ENCODE measurements at regions not wholly inside any gene's neighbourhood (a gene's known extent, or its start where the extent isn't known, plus 50 kb on each side); places are given as distances from the start of the nearest gene placed in this dataset.
"Not testable (repeated sequence)": the region's sequence is repeated elsewhere in the genome, so short reads cannot be mapped to it uniquely, and the experiment has no call there.

DNA sequence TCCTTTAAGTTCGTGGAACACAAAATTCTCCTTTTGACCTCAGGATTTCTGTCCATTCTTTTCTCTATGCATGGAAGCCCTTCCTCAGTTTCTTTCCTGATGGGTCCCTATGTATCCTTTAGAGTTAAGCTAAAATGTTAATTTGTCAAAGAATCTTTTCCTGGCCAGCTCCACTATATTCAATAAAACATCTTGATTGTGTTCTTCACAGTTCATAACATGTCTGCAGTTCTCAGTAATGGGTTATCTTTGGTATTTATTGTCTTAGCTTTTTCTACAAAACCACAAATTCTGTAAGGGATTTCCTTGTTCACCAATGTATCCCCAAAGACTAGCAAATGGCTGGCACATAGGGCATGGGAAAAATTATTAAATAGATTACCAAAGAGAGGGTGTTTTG is 998.5 kb downstream of the ADGRL2 start:
- H3K9me3 Mint-ChIP-seq (ENCODE audit: low read depth), result peaks cover 7% of the 10 kb centered on the region

DNA sequence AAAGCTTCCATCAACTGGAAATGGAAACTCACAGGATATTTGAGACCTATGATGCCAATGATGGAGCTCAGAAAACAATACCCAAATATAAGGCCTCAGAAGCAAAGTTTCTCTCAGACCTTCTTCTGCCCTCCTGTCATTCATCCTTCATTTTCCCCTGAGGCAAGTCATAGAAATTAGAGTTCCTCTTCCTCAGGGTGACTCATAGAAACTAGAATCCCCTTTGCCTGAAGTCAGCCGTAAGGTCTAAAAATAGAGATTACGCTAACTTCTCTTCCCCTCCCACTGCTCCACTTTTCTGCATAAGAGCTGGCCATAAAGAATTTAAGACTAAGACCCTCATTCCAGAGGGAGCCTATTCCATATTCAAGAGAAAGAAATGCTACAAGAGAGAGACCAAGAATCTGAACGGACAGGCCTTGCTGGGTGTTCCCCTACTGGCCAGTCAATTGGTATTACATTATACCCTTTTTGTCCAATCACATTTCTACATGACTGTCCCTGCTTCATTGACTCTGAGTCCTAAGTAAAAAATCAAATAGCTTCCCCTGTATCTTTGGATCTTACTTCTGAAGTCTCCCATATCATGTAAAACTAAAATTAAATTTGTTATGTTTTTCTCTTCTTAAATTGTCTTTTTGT is 994.9 kb downstream of the ADGRL2 start:
- Mint-ChIP-seq H3K4me3 (no peak overlapping the region), H3K27ac (no peak overlapping the region), H3K36me3 (no peaks in the 10 kb centered on the region), H3K9me3 (ENCODE audit: low read depth) (peaks cover 14% of the 10 kb centered on the region), H3K27me3 (peaks cover 6% of the 10 kb centered on the region), H3K4me1 (ENCODE audit: low read depth) (no peaks in the 10 kb centered on the region)

More for the DNA sequence above, 998.5 kb downstream of the ADGRL2 start:
- Mint-ChIP-seq H3K4me3 (no peak overlapping the region), H3K4me1 (ENCODE audit: low read depth) (no peaks in the 10 kb centered on the region), H3K27me3 (peaks cover 4% of the 10 kb centered on the region), H3K27ac (no peak overlapping the region), H3K36me3 (no peaks in the 10 kb centered on the region)

DNA sequence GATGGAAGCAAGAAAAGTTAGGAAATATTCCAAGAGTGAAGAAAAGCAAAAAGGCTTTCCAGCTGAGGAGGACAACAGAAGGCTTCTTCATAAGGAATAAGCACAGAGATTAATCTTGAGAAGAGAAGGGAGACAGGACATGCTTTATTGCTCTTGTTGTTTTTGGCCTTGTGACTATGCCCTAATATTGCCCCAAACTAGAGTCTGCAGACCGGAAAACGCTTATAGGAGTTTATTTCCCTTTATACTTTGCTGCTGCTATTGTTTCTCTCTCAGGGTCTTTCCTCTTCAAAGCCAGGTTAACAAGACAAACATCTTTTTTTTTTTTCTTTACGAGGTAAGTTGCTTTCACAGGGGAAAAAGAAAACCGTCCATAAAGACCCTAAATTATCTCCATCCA is 991.4 kb downstream of the ADGRL2 start:
- peaks cover 14% of the 10 kb centered on the region for H3K9me3 Mint-ChIP-seq (ENCODE audit: low read depth)
- H3K27ac Mint-ChIP-seq, result no peak overlapping the region
- peaks cover 4% of the 10 kb centered on the region for H3K27me3 Mint-ChIP-seq
- H3K4me3 Mint-ChIP-seq, result no peak overlapping the region
- H3K36me3 Mint-ChIP-seq, result no peaks in the 10 kb centered on the region
- no peaks in the 10 kb centered on the region for H3K4me1 Mint-ChIP-seq (ENCODE audit: low read depth)

DNA sequence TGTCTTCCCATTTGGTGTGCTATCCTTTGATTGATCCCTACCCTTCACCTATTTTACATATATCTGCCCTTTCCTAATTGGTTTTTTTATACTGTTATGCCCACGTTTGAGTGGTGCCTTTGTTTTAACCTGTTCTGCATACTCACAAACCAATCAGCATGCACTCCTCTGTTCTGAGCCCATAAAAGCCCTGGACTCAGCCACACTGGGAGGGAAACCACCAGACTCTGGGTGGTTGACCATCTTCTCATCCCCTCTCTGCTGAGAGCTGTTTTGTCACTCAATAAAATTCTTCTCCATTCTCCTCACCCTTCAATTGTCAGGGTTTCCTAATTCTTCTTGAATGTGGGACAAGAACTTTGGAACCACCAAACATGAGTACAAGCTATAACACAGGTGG is 989.8 kb downstream of the ADGRL2 start:
- Mint-ChIP-seq H3K27me3 (peaks cover 4% of the 10 kb centered on the region), H3K4me1 (ENCODE audit: low read depth) (no peaks in the 10 kb centered on the region), H3K27ac (no peak overlapping the region), H3K36me3 (no peaks in the 10 kb centered on the region), H3K9me3 (ENCODE audit: low read depth) (peaks cover 14% of the 10 kb centered on the region), H3K4me3 (no peak overlapping the region)

DNA sequence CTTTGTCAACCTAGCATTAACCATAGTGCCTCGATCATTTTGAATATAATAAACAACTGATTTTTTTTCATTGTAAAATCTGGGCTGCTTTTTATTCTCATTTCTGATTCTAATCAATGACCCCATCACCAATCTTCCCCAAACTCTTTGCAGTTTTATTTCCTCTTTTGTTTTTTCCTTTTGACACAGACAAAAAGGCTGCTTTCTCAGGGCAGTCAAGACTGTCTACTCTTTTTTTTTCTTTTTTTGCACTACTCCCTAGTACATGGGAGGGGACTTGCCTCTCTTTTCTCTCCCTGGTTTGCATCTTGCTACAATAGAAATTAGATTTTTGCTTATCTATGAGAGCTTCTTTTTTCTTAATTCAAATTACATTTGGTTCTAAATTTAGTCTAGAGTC is 987.9 kb downstream of the ADGRL2 start:
- H3K4me1 Mint-ChIP-seq (ENCODE audit: low read depth), result no peaks in the 10 kb centered on the region
- no peak overlapping the region for H3K27ac Mint-ChIP-seq
- no peaks in the 10 kb centered on the region for H3K27me3 Mint-ChIP-seq
- peaks cover 14% of the 10 kb centered on the region for H3K9me3 Mint-ChIP-seq (ENCODE audit: low read depth)
- H3K4me3 Mint-ChIP-seq, result no peak overlapping the region
- H3K36me3 Mint-ChIP-seq, result no peaks in the 10 kb centered on the region

DNA sequence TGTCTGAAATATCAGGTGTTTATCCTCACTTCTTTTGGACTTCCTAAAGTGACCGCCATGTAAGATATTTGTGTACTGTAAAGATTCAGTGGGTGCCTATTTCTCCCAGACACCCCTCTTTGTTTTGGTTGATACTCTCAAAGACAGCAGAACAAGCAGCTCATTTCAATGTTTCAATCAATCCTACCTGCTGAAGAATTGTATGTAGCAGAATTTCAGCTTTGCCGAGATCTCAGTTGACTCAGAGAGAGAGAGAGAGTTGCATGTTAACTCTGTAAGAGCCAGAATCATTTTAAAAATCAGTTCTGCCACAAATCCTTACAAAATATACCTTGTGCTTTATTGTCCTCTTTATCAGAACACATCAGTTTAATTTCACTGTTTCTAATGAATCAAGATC is 987.3 kb downstream of the ADGRL2 start:
- Mint-ChIP-seq H3K27ac (no peak overlapping the region), H3K36me3 (no peaks in the 10 kb centered on the region), H3K4me3 (no peak overlapping the region), H3K4me1 (ENCODE audit: low read depth) (no peaks in the 10 kb centered on the region), H3K27me3 (no peaks in the 10 kb centered on the region), H3K9me3 (ENCODE audit: low read depth) (peaks cover 14% of the 10 kb centered on the region)

DNA sequence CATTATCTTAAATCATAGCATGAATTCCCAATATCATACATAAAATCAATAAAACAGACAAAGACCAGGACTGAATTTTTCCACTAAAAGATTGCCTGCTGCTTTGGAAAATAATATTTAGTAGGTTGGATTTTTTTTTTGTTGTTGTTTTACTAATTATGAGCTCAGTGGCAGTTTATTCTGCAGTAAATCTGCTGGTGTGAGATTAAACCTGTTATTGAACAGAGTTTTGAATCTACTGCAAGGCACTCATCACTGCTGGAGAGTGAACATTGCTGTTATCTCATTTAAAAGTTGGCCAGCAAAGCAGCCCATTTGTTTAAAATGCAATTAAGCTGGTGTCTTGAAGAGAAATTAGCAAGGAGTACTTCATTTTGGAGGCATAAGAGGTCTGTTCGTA is 986.1 kb downstream of the ADGRL2 start:
- H3K27me3 Mint-ChIP-seq, result no peaks in the 10 kb centered on the region
- H3K27ac Mint-ChIP-seq, result no peak overlapping the region
- no peaks in the 10 kb centered on the region for H3K4me1 Mint-ChIP-seq (ENCODE audit: low read depth)
- no peaks in the 10 kb centered on the region for H3K36me3 Mint-ChIP-seq
- H3K9me3 Mint-ChIP-seq (ENCODE audit: low read depth), result peaks cover 14% of the 10 kb centered on the region
- no peak overlapping the region for H3K4me3 Mint-ChIP-seq

DNA sequence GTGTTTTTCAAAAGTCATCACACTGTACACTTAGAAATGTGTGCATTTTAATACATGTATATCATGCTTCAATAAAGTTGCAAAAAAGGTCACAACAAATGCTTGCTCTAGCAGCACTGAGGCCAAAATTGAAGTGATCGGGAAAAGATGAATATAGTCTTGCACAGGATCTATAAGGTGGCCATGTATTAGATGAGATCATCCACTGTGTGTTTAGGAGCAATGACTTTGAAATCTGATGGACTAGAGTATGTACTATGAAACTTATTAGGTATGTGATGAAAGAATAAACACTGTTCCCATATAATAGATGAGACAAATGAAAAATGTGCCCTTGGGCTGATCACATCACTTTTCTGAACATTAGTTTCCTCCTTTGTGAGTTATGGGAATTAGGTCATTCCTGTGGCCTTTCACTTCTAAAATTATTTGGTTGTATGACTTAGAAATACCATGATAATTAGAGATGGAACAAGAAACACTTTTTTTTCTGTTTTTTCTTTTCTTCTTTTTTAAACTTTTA is 984.6 kb downstream of the ADGRL2 start:
- no peaks in the 10 kb centered on the region for H3K4me1 Mint-ChIP-seq (ENCODE audit: low read depth)
- H3K36me3 Mint-ChIP-seq, result no peaks in the 10 kb centered on the region
- H3K9me3 Mint-ChIP-seq (ENCODE audit: low read depth), result peaks cover 4% of the 10 kb centered on the region
- no peaks in the 10 kb centered on the region for H3K27me3 Mint-ChIP-seq
- H3K27ac Mint-ChIP-seq, result no peak overlapping the region
- H3K4me3 Mint-ChIP-seq, result no peak overlapping the region

DNA sequence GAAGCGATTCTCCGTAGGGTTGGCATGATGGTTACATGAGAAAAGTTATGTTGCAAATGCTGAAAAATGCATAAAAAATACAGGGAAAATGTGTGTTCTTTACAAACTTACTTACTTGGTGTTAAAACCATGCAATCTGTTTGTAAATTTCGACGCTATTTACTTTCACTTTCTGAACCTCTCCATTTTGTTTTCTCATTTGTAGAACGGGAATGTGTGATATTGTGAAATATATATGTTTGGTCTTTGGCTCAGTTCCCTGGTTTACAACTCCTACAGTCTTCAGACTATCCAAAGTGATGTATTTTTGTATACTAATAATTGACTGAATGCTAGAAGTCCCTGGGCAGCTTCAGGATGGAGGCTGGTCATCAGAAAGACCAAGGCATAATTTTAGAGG is 982.3 kb downstream of the ADGRL2 start:
- Mint-ChIP-seq H3K27ac (no peak overlapping the region), H3K4me1 (ENCODE audit: low read depth) (no peaks in the 10 kb centered on the region), H3K4me3 (no peak overlapping the region), H3K27me3 (no peaks in the 10 kb centered on the region), H3K36me3 (no peaks in the 10 kb centered on the region), H3K9me3 (ENCODE audit: low read depth) (no peaks in the 10 kb centered on the region)

DNA sequence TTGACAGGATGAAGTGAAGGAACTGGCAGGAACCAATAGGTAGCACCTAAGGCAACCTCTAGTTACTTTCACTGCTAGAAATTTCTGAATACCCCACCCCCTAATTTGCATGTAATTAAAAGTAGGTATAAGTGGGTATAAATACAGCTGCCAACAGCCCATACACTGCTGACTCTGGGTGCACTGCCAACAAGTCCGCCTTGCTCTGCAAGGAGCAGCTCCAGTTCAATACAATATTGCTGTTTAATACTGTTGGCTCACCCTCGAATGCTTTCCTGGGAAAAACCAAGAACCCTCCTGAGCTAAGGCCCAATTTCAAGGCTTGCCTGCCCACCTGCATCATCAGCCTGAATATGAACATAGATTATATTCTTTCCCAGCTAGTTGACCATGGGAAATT is 981.9 kb downstream of the ADGRL2 start:
- Mint-ChIP-seq H3K4me3 (no peak overlapping the region), H3K27ac (no peak overlapping the region), H3K36me3 (no peaks in the 10 kb centered on the region), H3K27me3 (no peaks in the 10 kb centered on the region), H3K4me1 (ENCODE audit: low read depth) (no peaks in the 10 kb centered on the region), H3K9me3 (ENCODE audit: low read depth) (no peaks in the 10 kb centered on the region)

DNA sequence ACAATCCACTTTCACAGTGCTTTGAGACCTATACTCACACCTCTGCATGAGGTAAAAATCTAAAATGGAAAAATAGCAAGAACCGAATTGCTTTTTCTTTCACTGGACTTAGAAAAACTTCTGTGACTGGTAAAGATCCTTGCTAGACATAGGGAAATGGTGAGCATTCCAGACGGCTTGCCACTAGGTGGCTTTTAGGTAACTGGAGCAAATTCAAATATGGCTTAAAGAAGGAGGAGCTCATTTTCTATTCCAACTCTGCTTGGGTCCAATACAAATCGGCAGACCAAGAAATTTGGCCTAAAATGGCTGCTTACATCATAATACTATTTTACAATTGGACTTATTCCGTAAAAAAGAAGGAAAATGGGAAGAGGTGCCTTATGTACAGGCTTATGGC is 977.9 kb downstream of the ADGRL2 start:
- Mint-ChIP-seq H3K4me1 (ENCODE audit: low read depth) (no peaks in the 10 kb centered on the region), H3K4me3 (no peak overlapping the region), H3K9me3 (ENCODE audit: low read depth) (no peaks in the 10 kb centered on the region), H3K27ac (no peak overlapping the region), H3K27me3 (no peaks in the 10 kb centered on the region), H3K36me3 (no peaks in the 10 kb centered on the region)

DNA sequence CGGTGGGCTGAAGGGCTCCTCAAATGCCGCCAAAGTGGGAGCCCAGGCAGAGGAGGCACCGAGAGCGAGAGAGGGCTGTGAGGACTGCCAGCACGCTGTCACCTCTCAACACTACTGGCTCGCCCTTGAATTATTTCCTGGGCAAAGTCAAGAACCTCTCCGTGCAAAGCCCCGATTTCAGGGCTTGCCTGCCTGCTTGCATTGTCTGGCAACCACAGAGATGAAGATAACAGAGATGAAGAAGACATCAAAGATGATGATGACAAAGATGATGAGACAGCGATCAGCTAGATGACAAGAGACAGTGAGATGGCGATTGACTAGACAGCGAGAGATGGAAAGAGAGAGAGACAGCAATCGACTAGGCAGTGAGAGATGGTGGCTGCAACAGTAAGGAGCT is 976.5 kb downstream of the ADGRL2 start:
- Mint-ChIP-seq H3K27ac (no peak overlapping the region), H3K9me3 (ENCODE audit: low read depth) (no peaks in the 10 kb centered on the region), H3K4me1 (ENCODE audit: low read depth) (no peaks in the 10 kb centered on the region), H3K27me3 (no peaks in the 10 kb centered on the region), H3K36me3 (no peaks in the 10 kb centered on the region), H3K4me3 (no peak overlapping the region)

DNA sequence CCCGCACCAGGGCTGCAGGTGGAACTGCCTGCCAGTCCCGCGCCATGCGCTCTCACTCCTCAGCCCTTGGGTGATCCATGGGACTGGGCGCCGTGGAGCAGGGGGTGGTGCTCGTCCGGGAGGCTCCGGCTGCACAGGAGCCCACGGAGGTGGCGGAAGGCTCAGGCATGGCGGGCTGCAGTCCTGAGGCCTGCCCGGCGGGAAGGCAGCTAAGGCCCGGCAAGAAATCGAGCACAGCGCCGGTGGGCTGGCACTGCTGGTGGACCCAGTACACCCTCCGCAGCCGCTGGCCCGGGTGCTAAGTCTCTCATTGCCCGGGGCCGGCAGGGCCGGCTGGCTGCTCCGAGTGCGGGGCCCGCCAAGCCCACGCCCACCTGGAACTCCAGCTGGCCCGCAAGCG is 976.0 kb downstream of the ADGRL2 start:
- not testable (repeated sequence) for H3K4me3 Mint-ChIP-seq; H3K27ac Mint-ChIP-seq; H3K4me1 Mint-ChIP-seq (ENCODE audit: low read depth)

DNA sequence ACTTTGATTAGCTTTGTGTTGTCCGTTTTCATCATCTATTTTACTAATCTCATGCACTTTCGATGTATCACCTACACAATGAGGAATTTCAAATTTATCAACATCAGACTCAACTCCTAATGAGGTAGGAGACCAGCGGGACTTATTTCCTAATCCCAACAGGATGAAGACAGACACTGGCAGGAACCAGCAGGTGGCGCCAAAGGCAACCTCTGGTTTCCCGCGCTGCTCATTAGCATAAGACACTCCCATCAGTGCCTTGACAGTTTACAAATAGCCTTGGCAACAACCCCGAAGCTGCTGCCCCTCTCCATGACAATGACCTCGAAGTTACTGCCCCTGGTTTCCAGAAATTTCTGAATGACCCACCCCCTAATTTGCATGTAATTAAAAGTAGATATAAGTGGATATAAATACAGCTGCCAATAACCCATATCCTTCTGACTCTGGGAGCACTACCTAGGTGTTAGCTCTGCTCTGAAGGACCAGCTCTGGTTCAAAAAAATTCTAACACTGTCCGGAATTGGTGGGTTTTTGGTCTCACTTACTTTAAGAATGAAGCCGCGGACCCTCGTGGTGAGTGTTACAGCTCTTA is 974.8 kb downstream of the ADGRL2 start:
- no peaks in the 10 kb centered on the region for H3K9me3 Mint-ChIP-seq (ENCODE audit: low read depth)
- H3K27me3 Mint-ChIP-seq, result no peaks in the 10 kb centered on the region
- H3K36me3 Mint-ChIP-seq, result no peaks in the 10 kb centered on the region
- no peaks in the 10 kb centered on the region for H3K4me1 Mint-ChIP-seq (ENCODE audit: low read depth)
- no peak overlapping the region for H3K27ac Mint-ChIP-seq
- H3K4me3 Mint-ChIP-seq, result no peak overlapping the region

More for the DNA sequence above, 976.0 kb downstream of the ADGRL2 start:
- not testable (repeated sequence) for H3K36me3 Mint-ChIP-seq; H3K9me3 Mint-ChIP-seq (ENCODE audit: low read depth); H3K27me3 Mint-ChIP-seq

DNA sequence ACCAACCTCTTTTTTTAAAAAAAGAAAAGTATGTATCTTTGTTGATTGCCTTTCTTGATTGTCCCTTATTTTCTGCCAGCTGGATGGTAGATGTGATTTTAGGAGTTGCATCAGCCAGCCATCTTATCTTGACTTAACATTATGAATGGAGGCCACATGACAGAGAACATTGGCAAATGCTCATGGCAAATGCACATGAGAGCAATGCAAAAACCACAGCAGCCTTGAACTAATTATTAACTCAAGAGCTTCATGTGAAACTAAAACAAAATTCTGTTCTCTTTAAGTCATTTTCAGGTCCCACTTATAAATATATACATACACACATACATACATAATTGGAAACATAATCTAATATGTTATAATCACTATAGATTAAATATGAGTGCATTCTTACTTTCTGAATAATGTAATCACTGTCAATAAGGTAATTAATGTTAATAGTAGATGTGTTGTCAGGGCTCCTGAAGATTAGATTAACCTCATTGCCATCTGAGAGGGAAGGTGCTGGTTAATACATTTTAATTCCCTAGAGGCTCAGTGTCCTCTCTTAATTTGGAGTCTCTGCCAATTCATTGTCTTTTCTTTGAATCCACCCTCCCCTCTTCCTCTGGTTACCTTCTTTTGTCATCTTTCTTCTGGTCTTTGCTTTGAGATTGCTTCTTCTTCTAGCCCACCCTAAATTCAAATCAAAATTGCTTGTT is 962.2 kb downstream of the ADGRL2 start:
- Mint-ChIP-seq H3K27ac (no peak overlapping the region), H3K4me1 (ENCODE audit: low read depth) (no peaks in the 10 kb centered on the region)

More for the DNA sequence above, 962.2 kb downstream of the ADGRL2 start:
- Mint-ChIP-seq H3K9me3 (ENCODE audit: low read depth) (no peaks in the 10 kb centered on the region), H3K36me3 (no peaks in the 10 kb centered on the region), H3K27me3 (peaks cover 1% of the 10 kb centered on the region), H3K4me3 (no peak overlapping the region)
